ACHN (cell line): ENCODE measurements at regions not wholly inside any gene's neighbourhood (a gene's known extent, or its start where the extent isn't known, plus 50 kb on each side); places are given as distances from the start of the nearest gene placed in this dataset.

ENCODE experiments used
- DNase-seq: peaks from one replicate; pipeline ENCODE4 v3.0.0-alpha.2; 2015
- in situ Hi-C: cut with HindIII; loops from 2 replicates; pipeline ENCODE4 v1.10.0; 2017; ENCODE audit warnings: low sequenced_read_pairs, low pct_ligation_motif_present, low pct_unique_long_range_greater_than_20kb

DNA sequence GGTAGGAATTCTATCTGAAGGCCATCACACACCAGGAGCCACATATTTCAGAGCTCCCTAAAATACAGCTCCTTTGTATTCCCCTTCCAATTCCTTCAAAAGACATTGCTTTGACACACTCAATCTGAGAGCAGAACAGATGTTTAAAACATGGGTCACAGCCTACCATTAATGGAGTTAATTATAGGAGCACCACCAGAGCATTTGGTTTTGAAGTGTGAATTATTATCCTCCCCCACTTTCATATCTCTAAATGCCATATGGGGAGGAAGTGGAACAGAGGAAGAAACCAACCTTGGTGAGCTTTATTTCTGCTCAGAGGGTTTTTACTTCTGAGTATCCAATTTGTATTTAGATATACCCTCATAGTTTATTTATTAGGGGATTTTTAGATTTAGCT, 50.7 kb upstream of the TNFRSF21 start:
- in situ Hi-C loops, result no loop called here
- DNase-seq, result no peak

DNA sequence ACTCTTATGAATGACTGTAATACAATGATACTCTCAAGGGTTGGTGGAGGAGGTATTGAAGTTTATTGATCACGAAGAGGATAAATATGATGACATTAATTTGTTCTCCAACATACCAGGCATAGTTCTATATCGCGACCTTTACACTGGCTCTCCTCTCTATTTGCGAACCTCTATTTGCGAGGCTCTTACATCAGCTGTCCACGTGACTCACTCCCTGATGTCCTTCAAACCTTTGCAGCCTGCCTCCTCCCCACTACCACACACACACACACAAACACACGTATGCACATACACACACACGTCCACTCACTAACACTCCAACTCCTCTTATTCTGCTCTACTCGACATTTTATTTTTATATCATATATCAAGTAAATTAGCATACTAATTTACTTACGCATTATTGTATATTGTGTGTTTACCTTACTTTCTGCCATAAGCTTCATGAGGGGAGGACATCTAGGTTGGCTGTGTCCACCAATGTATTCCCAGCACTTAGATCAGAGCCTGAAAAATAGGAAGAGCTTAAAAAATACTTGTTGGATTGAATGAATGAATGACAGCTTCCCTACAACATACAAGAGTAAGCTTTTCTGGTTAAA, 53.3 kb upstream of the TNFRSF21 start:
- DNase-seq, result no peak
- in situ Hi-C loops, result no loop called here

DNA sequence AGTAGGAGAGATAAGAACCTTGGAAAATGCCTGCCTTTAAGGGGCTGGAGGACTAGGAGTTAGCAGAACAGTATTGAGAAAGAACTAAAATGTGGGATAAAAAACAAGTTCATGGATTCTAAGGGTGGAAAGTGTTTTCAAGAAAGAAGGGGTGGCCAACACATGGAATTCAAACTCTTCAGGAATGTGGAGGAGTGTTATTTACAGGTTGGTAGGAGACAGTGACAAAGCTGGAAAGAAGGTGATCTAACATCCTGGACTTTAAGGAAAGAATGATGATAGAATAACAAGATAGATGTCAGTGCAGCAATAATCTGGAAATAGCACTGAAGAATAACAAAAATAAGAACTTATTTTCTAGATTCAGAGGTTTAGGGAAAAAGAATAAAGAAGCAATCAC, 54.0 kb upstream of the TNFRSF21 start:
- in situ Hi-C loops, result no loop called here
- no peak for DNase-seq

DNA sequence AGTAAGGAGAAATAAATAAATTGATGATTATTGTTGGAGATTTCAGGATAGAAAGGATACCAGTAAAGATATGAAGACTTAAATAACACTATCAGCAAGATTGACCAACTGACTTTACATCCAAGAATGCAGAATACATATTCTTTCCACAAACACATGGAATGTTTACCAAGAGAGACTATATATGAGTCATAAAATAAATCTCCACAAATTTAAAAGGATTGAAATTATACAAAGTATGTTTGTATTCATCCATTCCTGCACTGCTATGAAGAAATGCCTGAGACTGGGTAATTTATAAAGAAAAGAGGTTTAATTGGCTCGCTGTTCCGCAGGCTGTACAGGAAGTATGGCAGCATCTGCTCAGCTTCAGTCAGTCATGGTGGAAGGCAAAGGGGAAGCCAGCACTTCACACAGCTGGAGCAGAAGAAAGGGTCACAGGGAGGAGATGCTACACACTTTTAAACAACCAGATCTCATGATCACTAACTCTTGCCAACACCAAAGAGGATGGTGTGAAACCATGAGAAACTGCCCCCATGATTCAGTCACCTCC, 56.7 kb upstream of the TNFRSF21 start:
- in situ Hi-C loops, result no loop called here
- DNase-seq, result no peak

DNA sequence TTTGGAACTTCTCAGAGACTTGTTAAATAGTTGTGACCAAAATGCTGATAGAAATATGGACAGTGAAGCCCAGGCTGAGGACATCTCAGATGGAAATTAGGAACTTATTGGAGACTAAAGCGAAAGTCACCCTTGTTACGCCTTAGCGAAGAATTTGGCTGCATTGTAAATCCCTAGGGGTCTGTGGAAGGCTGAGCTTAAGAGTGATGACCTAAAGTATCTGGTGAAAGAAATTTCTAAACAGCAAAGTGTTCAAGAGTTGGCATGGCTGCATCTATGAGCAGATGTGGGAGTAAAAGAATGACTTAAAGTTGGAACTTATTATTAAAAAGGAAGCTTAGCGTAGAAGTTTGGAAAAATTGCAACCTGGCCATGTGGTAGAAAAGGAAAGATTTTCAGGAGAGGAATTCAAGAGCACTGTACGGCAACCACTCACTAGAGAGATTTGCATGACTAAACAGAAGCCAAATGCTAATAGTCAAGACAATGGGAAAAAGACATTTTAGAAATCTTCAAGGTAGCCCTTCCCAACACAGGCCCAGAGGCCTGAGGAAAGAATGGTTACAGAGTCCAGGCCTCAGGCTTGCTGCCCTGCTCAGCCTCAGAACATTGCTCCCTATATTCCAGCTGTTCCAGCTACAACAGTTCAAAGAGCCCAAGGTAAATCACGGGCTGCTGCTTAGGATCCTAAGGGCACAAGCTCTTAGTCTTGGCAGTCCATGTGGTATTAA, 61.6 kb upstream of the TNFRSF21 start:
- in situ Hi-C loops, result no loop called here
- no peak for DNase-seq

DNA sequence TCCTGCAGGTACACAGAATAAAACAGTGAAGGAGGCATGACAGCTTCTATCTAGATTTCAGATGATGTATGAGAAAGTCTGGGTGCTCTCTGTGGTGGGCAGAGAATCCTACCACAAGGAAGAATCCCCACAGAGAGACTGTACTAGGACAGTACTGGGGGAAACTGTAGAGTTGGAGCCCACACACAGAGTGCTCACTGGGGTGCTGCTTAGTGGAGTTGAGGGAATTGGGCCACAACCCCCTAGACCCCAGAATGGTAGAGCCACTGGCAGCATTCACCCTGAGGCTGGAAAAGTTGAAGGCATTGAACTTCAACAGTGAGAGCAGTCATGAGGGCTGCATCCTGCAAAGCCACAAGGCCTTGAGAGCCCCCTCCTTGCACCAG, 62.2 kb upstream of the TNFRSF21 start:
- in situ Hi-C loops, result no loop called here

DNA sequence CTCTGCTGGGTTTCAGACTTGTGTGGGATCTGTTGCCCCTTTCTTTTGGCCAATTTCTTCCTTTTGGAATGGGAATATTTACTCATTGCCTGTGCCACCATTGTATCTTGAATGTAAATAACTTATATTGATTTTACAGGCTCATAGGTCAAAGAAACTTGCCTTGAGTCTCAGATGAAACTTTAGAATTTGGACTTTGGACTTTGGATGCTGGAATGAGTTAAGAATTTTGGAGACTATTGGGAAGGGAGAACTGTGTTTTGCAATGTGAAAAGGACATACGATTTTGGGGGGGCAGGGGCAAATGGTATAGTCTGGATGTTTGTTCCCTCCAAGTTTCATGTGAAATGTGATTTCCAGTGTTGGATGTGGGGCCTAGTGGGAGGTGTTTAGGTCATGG, 62.6 kb upstream of the TNFRSF21 start:
- in situ Hi-C loops, result no loop called here
- DNase-seq, result no peak

More for the DNA sequence above, 62.2 kb upstream of the TNFRSF21 start:
- DNase-seq, result no peak

DNA sequence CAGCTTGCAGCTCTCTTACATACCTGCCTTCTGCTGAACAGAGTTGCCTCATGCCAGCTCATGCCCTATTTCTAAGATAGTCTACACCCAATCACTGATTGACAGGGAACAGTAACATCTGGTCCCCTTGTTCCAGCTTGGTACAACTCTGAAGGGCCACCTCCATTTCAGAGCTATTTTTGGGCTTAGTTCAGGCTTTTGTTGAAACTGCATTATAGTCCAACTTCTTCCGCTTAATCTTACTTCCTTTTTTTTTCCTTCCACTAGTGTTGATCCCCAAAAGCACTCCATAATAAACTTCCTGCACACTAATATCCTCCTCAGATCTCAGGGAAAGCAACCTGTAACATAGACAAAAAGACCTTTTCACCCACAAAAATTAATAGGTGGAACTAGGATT, 65.7 kb upstream of the TNFRSF21 start:
- no peak for DNase-seq
- in situ Hi-C loops, result no loop called here

DNA sequence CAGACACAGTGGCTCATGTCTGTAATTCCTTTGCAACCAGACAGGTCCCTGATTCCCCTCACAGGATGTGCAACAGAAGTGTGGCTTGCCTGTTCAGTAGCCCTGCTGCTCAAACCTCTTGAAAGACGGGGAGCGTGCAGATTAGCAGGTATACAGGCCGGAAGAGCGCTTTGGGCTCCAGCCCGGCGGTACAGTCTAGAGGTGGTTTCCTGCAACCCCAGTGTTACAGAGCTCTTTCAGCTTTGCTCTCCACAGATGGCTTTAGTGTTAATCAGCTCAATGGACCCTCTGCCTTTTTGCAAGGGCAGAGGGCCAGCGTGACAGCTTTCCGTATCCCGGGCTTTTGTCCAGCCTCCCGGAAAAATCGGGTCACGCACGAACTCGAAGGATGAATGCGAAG, 67.2 kb upstream of the TNFRSF21 start:
- in situ Hi-C loops, result no loop called here
- DNase-seq, result no peak

DNA sequence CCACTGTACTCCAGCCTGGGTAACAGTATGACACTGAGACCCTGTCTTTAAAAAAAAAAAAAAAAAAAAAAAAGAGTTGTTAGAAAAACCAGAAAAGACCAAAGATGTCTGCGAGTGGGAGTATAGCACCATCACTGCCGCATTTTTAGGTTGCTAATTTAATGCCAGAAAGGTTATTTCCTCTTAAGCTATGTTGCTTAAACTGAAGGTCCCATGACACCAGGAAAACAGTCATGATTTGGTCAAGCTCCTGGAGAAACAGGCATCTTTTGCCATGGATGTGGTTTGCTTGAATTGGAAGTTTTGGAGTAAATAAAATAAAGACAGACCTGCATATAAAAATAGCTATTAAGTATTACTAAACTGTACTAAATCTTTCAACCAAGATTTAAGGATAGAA, 68.3 kb upstream of the TNFRSF21 start:
- in situ Hi-C loops, result no loop called here
- no peak for DNase-seq

DNA sequence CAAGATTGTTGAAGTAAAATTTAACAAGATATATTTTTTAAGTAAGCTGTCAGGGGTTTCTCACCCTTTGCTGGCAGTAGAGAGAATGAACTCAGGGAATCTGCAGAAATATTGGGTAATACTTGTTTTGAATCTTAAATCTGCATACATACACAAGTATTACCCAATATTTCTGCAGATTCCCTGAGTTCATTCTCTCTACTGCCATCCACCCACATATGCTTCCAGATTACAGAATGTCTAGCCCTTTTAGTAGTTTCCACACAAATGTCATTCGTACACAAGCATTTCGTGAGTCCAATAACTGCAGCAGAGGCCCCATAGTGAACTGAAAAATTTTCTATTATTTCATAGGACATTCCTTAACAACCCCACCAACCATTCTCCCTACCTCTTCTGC, 69.6 kb upstream of the TNFRSF21 start:
- in situ Hi-C loops, result no loop called here
- no peak for DNase-seq

DNA sequence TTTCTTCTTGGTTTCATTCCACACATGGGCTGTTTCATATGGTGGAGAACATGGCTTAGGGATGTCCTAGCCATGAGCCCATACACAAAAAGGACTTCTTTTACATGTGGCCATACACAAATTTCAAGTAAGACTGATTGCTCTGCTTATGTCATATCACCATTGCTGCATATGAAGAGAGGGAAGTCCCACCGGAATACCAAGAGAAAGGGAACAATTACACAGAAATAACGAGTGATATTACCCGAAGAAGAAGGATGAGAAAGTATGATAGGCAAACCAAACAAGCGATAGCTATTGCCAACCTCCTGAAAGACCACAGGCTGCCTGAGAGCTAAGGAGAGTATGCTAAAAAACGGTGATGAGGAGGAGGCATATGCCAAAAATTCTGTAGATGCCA, 70.5 kb upstream of the TNFRSF21 start:
- in situ Hi-C loops, result no loop called here
- no peak for DNase-seq

DNA sequence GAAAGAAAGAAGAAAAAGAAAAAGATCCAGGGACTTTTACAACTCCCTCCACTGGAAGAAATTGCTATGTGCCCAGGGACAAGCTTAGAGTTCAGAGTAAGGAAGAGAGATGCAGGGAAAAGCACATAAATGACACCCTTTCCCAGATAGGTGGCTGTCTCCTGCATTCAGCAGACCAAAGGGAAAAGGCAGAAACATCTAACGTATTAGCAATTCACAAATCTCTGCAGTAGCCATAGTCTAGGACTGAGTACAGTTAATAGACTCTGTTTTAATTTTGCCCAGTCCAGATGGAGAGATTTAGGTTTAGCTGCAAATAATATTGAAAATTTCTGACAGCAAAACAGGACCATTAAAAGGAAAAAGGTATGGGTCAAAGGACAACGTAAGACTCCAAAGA, 71.3 kb upstream of the TNFRSF21 start:
- no peak for DNase-seq
- in situ Hi-C loops, result no loop called here

DNA sequence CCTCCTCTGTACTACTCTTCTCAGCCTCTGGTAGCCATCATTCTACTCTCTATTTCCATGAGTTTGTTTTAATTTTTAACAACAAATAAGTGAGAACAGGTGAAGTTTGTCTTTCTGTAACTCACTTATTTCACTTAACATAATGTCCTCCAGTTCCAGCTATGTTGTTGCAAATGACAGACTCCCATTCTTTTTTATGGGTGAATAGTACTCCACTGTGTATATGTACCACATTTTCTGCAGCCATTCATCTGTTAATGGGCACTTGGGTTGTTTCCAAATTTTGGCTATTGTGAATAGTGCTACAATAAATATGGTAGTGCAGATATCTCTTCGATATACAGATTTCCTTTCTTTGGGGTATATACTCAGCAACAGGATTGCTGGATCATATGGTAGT, 73.7 kb upstream of the TNFRSF21 start:
- no peak for DNase-seq
- in situ Hi-C loops, result no loop called here

DNA sequence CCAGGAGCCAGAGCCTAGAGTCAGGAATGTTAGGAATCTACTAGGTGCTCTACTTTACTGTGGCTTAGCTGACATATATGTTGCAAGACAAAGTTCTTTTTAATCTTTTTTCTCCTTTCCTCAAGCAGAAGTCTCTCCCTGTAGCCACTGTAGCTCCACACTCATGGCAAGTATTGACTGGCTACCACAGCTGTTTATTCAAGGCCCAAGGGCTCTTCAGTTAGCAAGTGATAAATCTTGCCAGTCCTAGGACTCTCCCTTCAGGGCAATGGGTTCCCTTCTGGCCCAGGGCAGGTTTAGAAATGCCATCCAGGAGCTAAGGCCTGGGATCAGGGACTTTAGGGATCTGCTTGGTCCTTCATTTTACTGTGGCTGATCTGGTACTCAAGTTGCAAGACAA, 82.0 kb upstream of the TNFRSF21 start:
- no peak for DNase-seq
- in situ Hi-C loops, result no loop called here

DNA sequence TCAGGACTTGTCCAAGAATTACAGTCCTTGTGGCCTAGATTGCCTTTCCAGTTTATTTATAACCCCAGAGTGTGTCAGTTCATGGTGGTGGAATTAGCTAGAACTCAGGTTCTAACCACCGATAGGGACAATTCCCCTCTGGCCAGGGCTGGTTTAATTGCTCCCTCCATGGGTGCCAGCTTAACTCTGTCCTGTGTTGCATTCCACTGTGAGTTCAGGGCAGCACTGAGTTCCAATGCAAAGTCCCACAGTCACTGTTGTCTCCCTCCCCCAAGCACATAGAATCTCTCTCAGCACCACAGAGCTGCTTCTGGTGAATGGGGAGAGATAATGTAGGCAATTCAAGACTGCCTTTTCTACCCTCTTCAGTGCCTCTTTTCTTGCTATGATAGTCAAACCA, 82.5 kb upstream of the TNFRSF21 start:
- DNase-seq, result no peak
- in situ Hi-C loops, result no loop called here

DNA sequence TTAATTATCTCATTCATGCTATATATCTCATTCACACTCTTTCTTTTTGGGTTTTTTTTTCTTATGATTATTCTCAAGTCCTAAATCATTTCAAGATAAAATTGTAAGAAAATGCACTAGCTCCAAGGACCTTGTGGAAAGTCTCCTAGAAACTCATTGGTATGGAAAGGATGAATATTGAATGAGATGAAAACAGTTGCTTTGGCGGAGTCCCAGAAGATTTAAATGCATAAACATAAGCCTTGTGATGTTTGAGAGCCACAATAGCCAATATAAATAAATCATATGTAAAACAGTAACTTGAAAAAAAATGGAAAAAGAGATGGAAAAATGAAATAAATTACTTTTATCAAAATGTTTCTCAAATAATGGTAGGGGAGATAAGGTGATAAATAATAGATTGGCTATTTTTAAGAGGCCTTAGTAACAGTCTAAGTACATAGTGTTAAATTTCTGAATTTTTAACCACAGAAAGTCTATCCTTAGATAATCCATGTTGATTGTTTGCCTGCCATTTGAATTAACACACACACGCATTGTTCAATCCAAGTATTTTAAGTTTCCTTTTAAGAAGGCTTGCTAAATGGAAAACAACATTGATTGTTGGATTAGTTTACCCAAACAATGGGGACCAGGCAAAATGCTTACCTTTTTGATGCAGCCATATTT, 81.1 kb upstream of the CD2AP start:
- in situ Hi-C loops, result no loop called here
- DNase-seq, result no peak

DNA sequence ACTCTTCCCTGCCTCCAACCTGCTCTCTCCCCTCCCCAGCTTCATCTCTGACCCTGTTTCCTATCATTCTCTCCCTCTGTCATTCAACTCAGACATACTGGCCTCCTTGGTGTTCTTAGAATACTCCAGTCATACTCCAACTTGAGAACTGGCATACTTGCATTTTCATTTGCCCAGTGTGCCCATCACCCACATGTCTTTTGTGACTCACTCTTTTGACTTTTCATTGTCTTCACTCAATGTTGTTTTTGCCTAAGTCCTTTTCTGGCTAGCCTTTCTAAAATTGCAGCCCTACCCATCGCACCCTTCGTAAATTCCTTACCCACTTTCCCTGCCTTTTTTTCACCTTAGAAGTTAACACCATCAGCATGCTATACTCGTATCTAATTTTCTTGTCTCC, 77.0 kb upstream of the CD2AP start:
- in situ Hi-C loops, result no loop called here
- DNase-seq, result no peak

DNA sequence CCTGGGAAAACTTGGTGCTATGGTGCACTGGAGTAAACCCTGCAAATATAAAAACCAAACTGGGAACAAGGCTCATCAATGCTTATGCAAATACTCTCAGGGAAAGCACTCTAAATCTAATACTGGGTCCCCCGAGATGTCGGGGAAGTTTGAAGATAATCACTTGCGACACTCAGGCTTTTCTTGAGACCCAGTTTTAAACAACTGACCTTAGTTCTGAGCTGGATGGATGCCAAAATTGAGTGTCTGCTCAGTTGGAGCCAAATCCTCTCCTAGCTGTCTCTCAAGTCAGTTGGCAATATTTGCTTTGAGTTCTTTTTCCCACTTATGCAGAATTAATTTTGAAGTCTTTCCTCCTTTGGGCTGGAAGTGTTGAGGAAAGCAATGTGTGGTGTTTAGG, 75.5 kb upstream of the CD2AP start:
- in situ Hi-C loops, result no loop called here
- no peak for DNase-seq

DNA sequence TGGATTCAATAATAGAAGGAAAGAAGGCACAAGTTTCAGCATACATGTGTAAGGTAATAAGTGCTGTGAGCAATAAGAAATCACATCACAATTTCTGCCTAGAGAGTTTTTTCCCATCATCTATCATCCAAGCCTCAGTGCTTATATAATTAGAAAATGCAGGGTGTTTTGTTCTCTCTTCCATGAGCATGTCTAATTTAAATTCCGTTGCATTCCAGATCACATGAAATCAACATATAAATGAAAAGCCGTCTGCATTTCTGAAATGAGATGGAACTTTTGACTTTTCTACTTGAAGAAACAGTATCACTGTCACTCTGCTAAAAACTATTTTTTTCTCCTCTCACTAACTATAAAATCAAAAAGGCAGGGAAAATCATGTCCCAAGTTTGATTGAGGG, 74.5 kb upstream of the CD2AP start:
- in situ Hi-C loops, result no loop called here
- DNase-seq, result no peak
